Uterus (tissue), 2 donors: ENCODE measurements at regions not wholly inside any gene's neighbourhood (a gene's known extent, or its start where the extent isn't known, plus 50 kb on each side); places are given as distances from the start of the nearest gene placed in this dataset.

Source experiments
- CTCF ChIP-seq, 4 experiments: fragments of 200-600 bp in 2 of 4; fragments of 450-650 bp in 2 of 4; sonication (generic) in 2 of 4; IDR thresholded peaks; one replicate each; pipeline ENCODE4 v1.5.1; 2016 to 2019; ENCODE audit warnings: antibody characterized with exemption in 4 of 4, mild to moderate bottlenecking in 2 of 4, moderate library complexity in 1 of 4
- POLR2A ChIP-seq, 2 donors: fragments of 450-650 bp; IDR thresholded peaks; one replicate each; pipeline ENCODE4 v1.6.1; 2016; ENCODE audit warnings: antibody characterized with exemption in 2 of 2, mild to moderate bottlenecking in 1 of 2, moderate library complexity in 1 of 2

- TF ChIP-seq CTCF (IDR thresholded peaks at IDR 0.05) (no peak), POLR2A (IDR thresholded peaks at IDR 0.05) (no peak)
These were observed 346.1 kb downstream of the SI start for GRCh38 chr3:164732166-164732565.
